Astrocyte of the cerebellum (primary cell): ENCODE measurements at regions not wholly inside any gene's neighbourhood (a gene's known extent, or its start where the extent isn't known, plus 50 kb on each side); places are given as distances from the start of the nearest gene placed in this dataset.

ENCODE experiments used
- DNase-seq: peaks from one replicate; pipeline ENCODE4 v3.0.0-alpha.2; 2011; ENCODE audit warnings: low read depth
- H3K4me3 ChIP-seq: 2 replicates; pipeline ENCODE4 v1.5.1; 2011; ENCODE audit warnings: mild to moderate bottlenecking, low read depth, low read length, moderate library complexity
- CTCF ChIP-seq: IDR thresholded peaks from 2 replicates; pipeline ENCODE4 v1.5.1; 2012; ENCODE audit warnings: low read length, low read depth, moderate library complexity, mild to moderate bottlenecking; ENCODE audit errors: missing control alignments
- in situ Hi-C: cut with HindIII; loops from 2 replicates; pipeline ENCODE4 v1.10.0; 2017; ENCODE audit warnings: low sequenced_read_pairs

- in situ Hi-C loops, result no loop called here
- no peak overlapping the region for H3K4me3 ChIP-seq
- no peak for DNase-seq
- TF ChIP-seq CTCF, result no peak
Observed at GRCh38 chr4:80139671-80140070, 57.6 kb upstream of the PRDM8 start.

GRCh38 chr4:80138551-80139538 is 58.5 kb upstream of the PRDM8 start:
- peak; percentile 32 for DNase-seq
- TF ChIP-seq CTCF, result no peak
- in situ Hi-C loops, result no loop called here
- H3K4me3 ChIP-seq, result no peak overlapping the region

- TF ChIP-seq CTCF, result no peak
- H3K4me3 ChIP-seq, result no peak overlapping the region
- no peak for DNase-seq
- in situ Hi-C loops, result no loop called here
Observed at GRCh38 chr4:80137631-80138030, 59.7 kb upstream of the PRDM8 start.

- in situ Hi-C loops, result no loop called here
- H3K4me3 ChIP-seq, result no peak overlapping the region
- DNase-seq, result no peak
- no peak for TF ChIP-seq CTCF
Observed at GRCh38 chr4:80136270-80136669, 61.0 kb upstream of the PRDM8 start.

DNA sequence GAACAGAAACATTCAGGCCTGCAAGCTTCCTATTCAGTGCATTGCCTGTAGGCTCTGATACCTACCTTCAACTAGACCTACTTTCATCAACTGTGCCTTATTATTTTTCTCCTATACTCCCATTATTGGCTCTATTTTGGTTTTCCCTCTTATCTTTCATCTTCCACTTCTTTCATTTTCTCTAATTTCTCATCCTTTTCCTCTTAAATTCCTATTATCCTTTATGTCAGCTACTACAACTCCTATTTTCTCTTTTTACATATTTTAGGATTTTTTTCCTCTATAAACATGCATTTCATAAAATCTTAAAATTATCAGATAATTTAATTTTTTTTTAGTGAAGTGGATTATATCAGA is 61.6 kb upstream of the PRDM8 start:
- TF ChIP-seq CTCF, result no peak
- in situ Hi-C loops, result no loop called here
- no peak for DNase-seq
- no peak overlapping the region for H3K4me3 ChIP-seq

DNA sequence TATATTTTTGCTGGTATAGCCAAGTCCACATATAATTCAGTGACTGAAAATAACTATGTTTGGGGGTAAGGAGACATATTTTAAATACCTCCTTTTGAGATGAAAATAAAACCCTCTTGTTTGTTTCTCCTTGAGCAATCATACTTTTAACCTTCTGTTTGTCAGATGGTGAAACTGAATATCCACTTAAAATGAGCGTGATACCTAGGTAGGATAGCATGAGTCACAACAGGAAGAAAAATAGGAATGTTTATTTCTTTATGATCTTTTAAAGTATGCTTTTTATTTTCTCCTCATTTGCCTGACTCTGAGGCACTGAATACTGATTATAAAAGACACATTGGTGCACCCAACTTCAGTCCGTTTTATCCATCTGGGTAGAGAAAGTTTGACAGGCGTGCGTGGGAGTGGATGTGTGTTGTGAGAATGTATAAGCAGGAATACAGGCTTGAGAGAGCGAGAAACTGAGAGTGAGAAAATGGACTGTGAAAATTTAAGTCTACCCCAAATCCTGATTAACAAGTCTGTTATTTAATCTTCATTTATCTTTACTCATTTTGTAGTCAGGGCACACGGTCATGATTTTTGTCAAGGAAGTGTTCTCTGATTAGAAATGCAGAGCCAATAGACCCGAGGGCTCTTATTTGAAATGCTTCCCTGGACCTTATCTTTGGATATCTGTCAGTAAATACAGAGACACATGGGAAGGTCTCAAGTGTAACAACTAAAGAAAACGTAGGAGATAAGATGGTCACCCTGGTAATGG is 62.1 kb upstream of the ANTXR2 start:
- no peak for DNase-seq
- in situ Hi-C loops, result no loop called here
- TF ChIP-seq CTCF, result no peak
- H3K4me3 ChIP-seq, result no peak overlapping the region
